Prostate gland (tissue), 2 donors: ENCODE measurements at regions not wholly inside any gene's neighbourhood (a gene's known extent, or its start where the extent isn't known, plus 50 kb on each side); places are given as distances from the start of the nearest gene placed in this dataset.
"Not testable (repeated sequence)": the region's sequence is repeated elsewhere in the genome, so short reads cannot be mapped to it uniquely, and the experiment has no call there.

ENCODE experiments used
- DNase-seq: peaks from one replicate; pipeline ENCODE4 v3.0.0-alpha.2; 2019; ENCODE audit warnings: low spot score
- H3K27ac ChIP-seq, 2 donors: fragments of 200-600 bp; sonication (generic); 2 replicates each; pipeline ENCODE4 v1.5.1; 2017 to 2019
- H3K27me3 ChIP-seq: fragments of 200-600 bp; sonication (generic); replicated peaks from 2 replicates; pipeline ENCODE4 v1.5.1; 2019; ENCODE audit not compliant: insufficient read depth
- H3K36me3 ChIP-seq, 2 donors: fragments of 200-600 bp; sonication (generic); 1 replicate in 1 of 2; 2 replicates in 1 of 2; pipeline versions ENCODE4 v1.5.1 to v1.8.1; 2017 to 2019
- H3K4me1 ChIP-seq: fragments of 200-600 bp; sonication (generic); replicated peaks from 2 replicates; pipeline ENCODE4 v1.5.1; 2019
- H3K4me3 ChIP-seq, 2 donors: fragments of 200-600 bp; sonication (generic); 2 replicates each; pipeline ENCODE4 v1.5.1; 2017 to 2019
- H3K9me3 ChIP-seq: fragments of 200-600 bp; sonication (generic); 2 replicates; pipeline ENCODE4 v1.5.1; 2017
- POLR2A ChIP-seq: fragments of 450-650 bp; IDR thresholded peaks from one replicate; pipeline ENCODE4 v1.6.1; 2016; ENCODE audit warnings: antibody characterized with exemption, mild to moderate bottlenecking
- POLR2AphosphoS5 ChIP-seq: sonication (generic); formaldehyde crosslinking; IDR thresholded peaks from one replicate; pipeline ENCODE4 v1.6.1; 2017; ENCODE audit warnings: antibody characterized with exemption
- WGBS: methylation state at CpG from one replicate; pipeline ENCODE4 v1.1.5; 2018; 5-methylcytosine and 5-hydroxymethylcytosine counted together
- intact Hi-C: fragments of 100-400 bp; cut with DNase I; formaldehyde crosslinking; loops from one replicate; pipeline ENCODE4 v1.14.2; 2022
- TF ChIP-seq, protein P1 (sequence below), 4 experiments: fragments of 200-600 bp in 2 of 4; fragments of 450-650 bp in 2 of 4; sonication (generic) in 2 of 4; IDR thresholded peaks; 1 replicate in 3 of 4; 2 replicates in 1 of 4; pipeline ENCODE4 v1.5.1; 2016 to 2019; ENCODE audit warnings: antibody characterized with exemption in 4 of 4, mild to moderate bottlenecking in 2 of 4, moderate library complexity in 2 of 4

DNA sequence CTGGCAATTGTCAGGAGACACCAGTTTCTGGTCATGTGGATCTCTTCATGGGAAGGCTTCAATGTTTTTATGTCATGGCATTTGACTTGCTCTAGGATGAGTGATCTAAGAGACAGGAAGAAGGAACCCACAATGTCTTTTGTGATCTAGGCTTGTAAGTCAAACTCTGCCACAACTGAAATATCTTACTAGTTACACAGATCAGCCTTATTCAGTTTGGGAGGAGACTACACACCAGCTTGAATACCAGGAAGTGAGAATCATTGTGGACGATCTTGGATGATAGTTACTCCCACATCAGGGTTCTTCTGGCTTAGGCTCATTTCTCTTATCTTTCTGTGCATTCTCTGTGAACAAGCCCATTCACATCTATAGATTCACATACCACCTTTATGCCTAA lies 236.2 kb upstream of the FBXO33 start:
- Histone ChIP-seq H3K36me3 (no peaks in the 10 kb centered on the region), H3K27ac (no peak overlapping the region), H3K4me1 (no peaks in the 10 kb centered on the region), H3K9me3 (no peaks in the 10 kb centered on the region), H3K27me3 (no peaks in the 10 kb centered on the region), H3K4me3 (no peak overlapping the region)
- no peak for DNase-seq
- no peak for TF ChIP-seq POLR2AphosphoS5
- no peak for TF ChIP-seq POLR2A
- TF ChIP-seq, protein P1, sequence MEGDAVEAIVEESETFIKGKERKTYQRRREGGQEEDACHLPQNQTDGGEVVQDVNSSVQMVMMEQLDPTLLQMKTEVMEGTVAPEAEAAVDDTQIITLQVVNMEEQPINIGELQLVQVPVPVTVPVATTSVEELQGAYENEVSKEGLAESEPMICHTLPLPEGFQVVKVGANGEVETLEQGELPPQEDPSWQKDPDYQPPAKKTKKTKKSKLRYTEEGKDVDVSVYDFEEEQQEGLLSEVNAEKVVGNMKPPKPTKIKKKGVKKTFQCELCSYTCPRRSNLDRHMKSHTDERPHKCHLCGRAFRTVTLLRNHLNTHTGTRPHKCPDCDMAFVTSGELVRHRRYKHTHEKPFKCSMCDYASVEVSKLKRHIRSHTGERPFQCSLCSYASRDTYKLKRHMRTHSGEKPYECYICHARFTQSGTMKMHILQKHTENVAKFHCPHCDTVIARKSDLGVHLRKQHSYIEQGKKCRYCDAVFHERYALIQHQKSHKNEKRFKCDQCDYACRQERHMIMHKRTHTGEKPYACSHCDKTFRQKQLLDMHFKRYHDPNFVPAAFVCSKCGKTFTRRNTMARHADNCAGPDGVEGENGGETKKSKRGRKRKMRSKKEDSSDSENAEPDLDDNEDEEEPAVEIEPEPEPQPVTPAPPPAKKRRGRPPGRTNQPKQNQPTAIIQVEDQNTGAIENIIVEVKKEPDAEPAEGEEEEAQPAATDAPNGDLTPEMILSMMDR (IDR thresholded peaks at IDR 0.05): no peak
- intact Hi-C loops: no loop called here
- 58% methylated on average over 1 of the region's 1 CpG for WGBS

DNA sequence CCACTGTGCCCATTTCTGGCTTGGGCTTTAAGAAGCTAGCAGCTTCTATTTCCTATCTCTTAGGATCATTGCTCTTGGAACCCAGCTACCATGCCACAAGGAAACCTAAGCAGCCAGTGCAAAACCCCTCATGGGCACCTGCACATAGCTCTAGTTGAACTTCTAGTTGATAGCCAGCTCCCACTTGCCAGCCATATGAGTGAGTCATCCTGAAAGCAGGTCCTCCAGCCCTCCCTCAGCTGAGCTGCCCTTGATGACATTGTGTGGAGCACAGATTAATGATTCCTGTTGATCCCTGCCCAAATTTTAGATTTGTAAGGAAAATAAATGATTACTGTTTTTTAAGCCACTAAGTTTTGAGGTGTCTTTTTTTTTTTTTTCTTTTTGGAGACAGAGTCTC lies 234.2 kb upstream of the FBXO33 start:
- no peaks in the 10 kb centered on the region for H3K4me1 ChIP-seq
- H3K36me3 ChIP-seq: no peaks in the 10 kb centered on the region
- no peak for DNase-seq
- H3K27me3 ChIP-seq: no peaks in the 10 kb centered on the region
- no peak overlapping the region for H3K27ac ChIP-seq
- intact Hi-C loops: no loop called here
- TF ChIP-seq, protein P1 (IDR thresholded peaks at IDR 0.05): no peak
- no peak for TF ChIP-seq POLR2A
- TF ChIP-seq POLR2AphosphoS5: no peak
- H3K4me3 ChIP-seq: no peak overlapping the region
- no peaks in the 10 kb centered on the region for H3K9me3 ChIP-seq

DNA sequence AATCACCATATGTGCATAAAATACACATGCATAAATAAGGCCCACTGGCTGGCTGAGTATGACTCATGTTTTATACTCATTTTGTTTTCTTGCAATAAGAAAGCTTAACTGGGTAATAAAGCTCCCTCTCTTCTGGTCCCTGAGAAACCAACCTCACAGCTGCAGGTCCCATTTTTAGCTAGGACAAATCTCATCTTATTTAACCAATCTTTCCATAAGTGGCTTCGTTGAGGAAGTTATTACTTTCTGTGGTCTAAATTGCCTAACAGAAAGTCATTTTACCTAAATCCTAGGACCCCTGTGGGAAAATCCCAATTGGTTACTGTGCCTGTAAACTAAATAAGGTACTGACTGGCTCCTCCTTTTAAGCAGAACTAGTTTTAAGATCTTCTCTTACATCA lies 232.8 kb upstream of the FBXO33 start:
- no peaks in the 10 kb centered on the region for H3K27me3 ChIP-seq
- intact Hi-C loops: no loop called here
- 59% methylated on average over 1 of the region's 1 CpG for WGBS
- H3K4me1 ChIP-seq: no peaks in the 10 kb centered on the region
- no peaks in the 10 kb centered on the region for H3K9me3 ChIP-seq
- H3K27ac ChIP-seq: no peak overlapping the region
- TF ChIP-seq POLR2A (no peak), POLR2AphosphoS5 (no peak)
- TF ChIP-seq, protein P1 (IDR thresholded peaks at IDR 0.05): no peak
- no peaks in the 10 kb centered on the region for H3K36me3 ChIP-seq
- no peak overlapping the region for H3K4me3 ChIP-seq
- no peak for DNase-seq

DNA sequence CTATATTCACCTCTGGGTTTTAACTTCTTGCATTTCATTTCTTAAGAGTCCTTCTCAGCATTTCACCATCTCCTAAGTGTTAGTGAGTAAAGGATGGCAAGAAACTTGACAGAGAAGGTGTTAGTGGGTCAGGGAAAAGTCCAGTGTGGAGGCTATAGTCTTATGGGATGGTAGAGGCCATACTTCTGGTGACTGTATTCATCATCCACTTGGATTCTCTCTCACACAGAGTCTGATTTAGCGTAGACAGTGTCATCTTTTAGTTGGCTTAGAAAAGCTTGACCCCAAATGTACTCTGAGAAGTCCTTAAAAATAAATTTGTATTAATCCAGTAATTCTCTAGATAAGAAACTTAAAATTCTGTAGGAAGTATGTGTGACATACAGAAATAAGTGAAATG lies 232.4 kb upstream of the FBXO33 start:
- TF ChIP-seq, protein P1 (IDR thresholded peaks at IDR 0.05): no peak
- TF ChIP-seq POLR2A: no peak
- TF ChIP-seq POLR2AphosphoS5: no peak

DNA sequence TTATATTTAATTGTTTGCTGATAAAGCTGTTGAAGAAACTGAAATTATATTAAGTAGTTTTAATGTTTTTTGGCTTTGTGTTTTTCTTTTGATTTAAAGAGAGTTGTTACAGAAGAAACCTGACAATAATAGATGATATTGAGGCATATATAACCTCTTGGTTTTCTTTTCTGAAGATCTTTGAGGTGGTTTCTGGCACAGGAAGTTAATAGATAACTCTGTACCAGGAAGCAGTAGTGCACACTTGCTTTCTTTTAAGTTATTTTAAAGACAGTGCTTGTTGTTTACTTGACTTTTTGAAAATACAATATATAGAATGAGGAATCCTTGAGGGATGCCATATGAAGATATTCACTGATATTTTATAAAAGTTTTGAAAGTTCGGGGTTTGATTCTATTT lies 209.0 kb upstream of the FBXO33 start:
- Histone ChIP-seq H3K4me3 (no peak overlapping the region), H3K9me3 (no peaks in the 10 kb centered on the region), H3K27ac (no peak overlapping the region), H3K36me3 (no peaks in the 10 kb centered on the region), H3K27me3 (no peaks in the 10 kb centered on the region), H3K4me1 (no peaks in the 10 kb centered on the region)
- WGBS: 97% methylated on average over 1 of the region's 1 CpG
- intact Hi-C loops: no loop called here
- DNase-seq: no peak
- TF ChIP-seq POLR2AphosphoS5 (no peak), POLR2A (no peak)
- TF ChIP-seq, protein P1 (IDR thresholded peaks at IDR 0.05): no peak

More for the DNA sequence above, 232.4 kb upstream of the FBXO33 start:
- H3K4me1 ChIP-seq: no peaks in the 10 kb centered on the region
- no peak for DNase-seq
- H3K27ac ChIP-seq: no peak overlapping the region
- no peaks in the 10 kb centered on the region for H3K36me3 ChIP-seq
- 89% methylated on average over 1 of the region's 1 CpG for WGBS
- intact Hi-C loops: no loop called here
- no peak overlapping the region for H3K4me3 ChIP-seq
- H3K9me3 ChIP-seq: no peaks in the 10 kb centered on the region
- no peaks in the 10 kb centered on the region for H3K27me3 ChIP-seq

DNA sequence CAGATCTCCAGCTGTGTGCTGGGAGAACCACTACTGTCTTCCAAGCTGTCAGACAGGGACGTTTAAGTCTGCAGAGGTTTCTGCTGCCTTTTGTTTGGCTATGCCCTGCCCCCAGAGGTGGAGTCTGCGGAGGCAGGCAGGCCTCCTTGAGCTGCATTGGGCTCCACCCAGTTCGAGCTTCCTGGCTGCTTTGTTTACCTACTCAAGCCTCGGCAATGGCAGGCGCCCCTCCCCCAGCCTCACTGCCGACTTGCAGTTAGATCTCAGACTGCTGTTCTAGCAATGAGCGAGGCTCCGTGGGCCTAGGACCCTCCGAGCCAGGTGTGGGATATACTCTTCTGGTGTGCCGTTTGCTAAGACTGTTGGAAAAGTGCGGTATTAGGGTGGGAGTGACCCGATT lies 206.8 kb upstream of the FBXO33 start:
- H3K36me3 ChIP-seq, H3K4me1 ChIP-seq, H3K27me3 ChIP-seq, H3K9me3 ChIP-seq, DNase-seq, H3K27ac ChIP-seq, H3K4me3 ChIP-seq, intact Hi-C loops: not testable (repeated sequence)
- 75% methylated on average over 12 of the region's 12 CpGs for WGBS
